B cell (primary cell): ENCODE measurements at regions not wholly inside any gene's neighbourhood (a gene's known extent, or its start where the extent isn't known, plus 50 kb on each side); places are given as distances from the start of the nearest gene placed in this dataset.
"Not testable (repeated sequence)": the region's sequence is repeated elsewhere in the genome, so short reads cannot be mapped to it uniquely, and the experiment has no call there.

ENCODE experiments used
- ATAC-seq: fragments of 200-7000 bp; cut with Tn5 transposase; one replicate; pipeline ENCODE4 v1.10.0; 2021; ENCODE audit warnings: low read depth, mild to moderate bottlenecking, moderate number of reproducible peaks, moderate library complexity
- CTCF ChIA-PET: fragments of 350-600 bp; sonication (Branson Sonifier 250); formaldehyde crosslinking; loops from one replicate; lab custom pipeline; 2021; ENCODE audit warnings: antibody characterized with exemption, inconsistent platforms; lab: Charles Lee
- POLR2A ChIA-PET: fragments of 350-600 bp; sonication (Branson Sonifier 250); formaldehyde crosslinking; loops from one replicate; lab custom pipeline; 2021; ENCODE audit warnings: antibody characterized with exemption; lab: Charles Lee
- DNase-seq: peaks from one replicate; pipeline ENCODE4 v3.0.0; 2013
- H2AFZ ChIP-seq: 2 replicates; pipeline ENCODE4 v1.6.1; 2012; ENCODE audit warnings: mild to moderate bottlenecking, low read depth, low read length; ENCODE audit not compliant: insufficient read depth, poor library complexity, severe bottlenecking
- H3K27ac ChIP-seq, 2 donors: 1 replicate in 1 of 2; 2 replicates in 1 of 2; pipeline ENCODE4 v1.5.1; 2012 to 2013; ENCODE audit warnings: low read length in 2 of 2, mild to moderate bottlenecking in 2 of 2, moderate library complexity in 1 of 2
- H3K27me3 ChIP-seq, 4 experiments: fragments of 200-600 bp in 1 of 4; sonication (generic) in 1 of 4; replicated peaks in 1 of 4; 1 replicate in 2 of 4; 2 replicates in 2 of 4; pipeline versions ENCODE4 v1.6.1 to v1.7.0; 2013 to 2016; ENCODE audit warnings: low read length in 3 of 4, mild to moderate bottlenecking in 2 of 4, mixed read lengths in 1 of 4, moderate library complexity in 1 of 4; ENCODE audit not compliant: insufficient read depth in 4 of 4, control insufficient read depth in 3 of 4; ENCODE audit errors: control extremely low read depth in 1 of 4
- H3K36me3 ChIP-seq, 2 experiments: replicated peaks in 1 of 2; 1 replicate in 1 of 2; 2 replicates in 1 of 2; pipeline versions ENCODE4 v1.6.1 to v1.7.1; 2013; ENCODE audit warnings: low read length in 1 of 2; ENCODE audit not compliant: insufficient read depth in 2 of 2, control insufficient read depth in 1 of 2; ENCODE audit errors: control extremely low read depth in 1 of 2, extremely low read depth in 1 of 2
- H3K4me1 ChIP-seq, 2 donors: fragments of 200-600 bp in 1 of 2; sonication (generic) in 1 of 2; 1 replicate in 1 of 2; 2 replicates in 1 of 2; pipeline versions ENCODE4 v1.5.1 to v1.6.1; 2013 to 2017; ENCODE audit warnings: low read length in 2 of 2; ENCODE audit not compliant: control insufficient read depth in 2 of 2, insufficient read depth in 2 of 2
- H3K4me2 ChIP-seq: replicated peaks from 2 replicates; pipeline ENCODE3; 2012; ENCODE audit warnings: mild to moderate bottlenecking, low read depth, low read length; ENCODE audit not compliant: poor library complexity, severe bottlenecking
- H3K4me3 ChIP-seq, 5 experiments: fragments of 200-600 bp in 1 of 5; sonication (generic) in 1 of 5; 1 replicate in 3 of 5; 2 replicates in 2 of 5; pipeline versions ENCODE4 v1.5.1 to v1.7.0; 2011 to 2016; ENCODE audit warnings: low read length in 4 of 5, mild to moderate bottlenecking in 4 of 5, low read depth in 2 of 5, control low read depth in 1 of 5, moderate library complexity in 1 of 5; ENCODE audit not compliant: insufficient read depth in 1 of 5; ENCODE audit errors: control extremely low read depth in 1 of 5, extremely low read depth in 1 of 5
- H3K79me2 ChIP-seq: fragments of 200-600 bp; sonication (generic); one replicate; pipeline ENCODE4 v1.6.0; 2016; ENCODE audit warnings: low read length; ENCODE audit not compliant: control insufficient read depth, insufficient read depth
- H3K9ac ChIP-seq: fragments of 200-600 bp; sonication (generic); 2 replicates; pipeline ENCODE4 v1.6.1; 2017; ENCODE audit warnings: mild to moderate bottlenecking, low read length, moderate library complexity
- H3K9me3 ChIP-seq, 3 donors: one replicate each; pipeline versions ENCODE4 v1.6.1 to v1.7.1; 2013; ENCODE audit warnings: low read length in 2 of 3; ENCODE audit not compliant: control insufficient read depth in 2 of 3, insufficient read depth in 1 of 3; ENCODE audit errors: control extremely low read depth in 1 of 3
- H4K20me1 ChIP-seq: 2 replicates; pipeline ENCODE4 v1.6.0; 2012; ENCODE audit warnings: mild to moderate bottlenecking, low read length; ENCODE audit not compliant: insufficient read depth, control insufficient read depth, poor library complexity, severe bottlenecking
- H3K27ac Mint-ChIP-seq: one replicate; pipeline ENCODE4 v1.8.0; 2021; ENCODE audit warnings: mixed read lengths
- H3K27me3 Mint-ChIP-seq: one replicate; pipeline ENCODE4 v1.8.0; 2021; ENCODE audit warnings: mixed read lengths
- H3K4me1 Mint-ChIP-seq: one replicate; pipeline ENCODE4 v1.8.0; 2021; ENCODE audit warnings: mixed read lengths
- H3K4me3 Mint-ChIP-seq: one replicate; pipeline ENCODE4 v1.8.0; 2021; ENCODE audit warnings: mixed read lengths
- H3K9me3 Mint-ChIP-seq: one replicate; pipeline ENCODE4 v1.8.0; 2022; ENCODE audit warnings: mixed read lengths; ENCODE audit not compliant: insufficient read depth
- EZH2 ChIP-seq: IDR thresholded peaks from 2 replicates; pipeline ENCODE4 v1.6.1; 2012; ENCODE audit warnings: borderline replicate concordance, low read depth, mild to moderate bottlenecking, moderate library complexity, low read length; ENCODE audit not compliant: insufficient read depth, poor library complexity, severe bottlenecking
- WGBS: methylation state at CpG from one replicate; pipeline ENCODE4 v1.1.5; 2013; ENCODE audit warnings: missing lambda C conversion rate; ENCODE audit not compliant: insufficient coverage; 5-methylcytosine and 5-hydroxymethylcytosine counted together
- intact Hi-C: fragments of 100-400 bp; cut with micrococcal nuclease; formaldehyde crosslinking; loops from one replicate; pipeline ENCODE4 v1.10.0; 2022
- TF ChIP-seq, protein P1 (sequence below): fragments of 200-600 bp; IDR thresholded peaks from one replicate; pipeline ENCODE4 v1.8.0; 2022; ENCODE audit warnings: antibody characterized with exemption, mild to moderate bottlenecking

DNA sequence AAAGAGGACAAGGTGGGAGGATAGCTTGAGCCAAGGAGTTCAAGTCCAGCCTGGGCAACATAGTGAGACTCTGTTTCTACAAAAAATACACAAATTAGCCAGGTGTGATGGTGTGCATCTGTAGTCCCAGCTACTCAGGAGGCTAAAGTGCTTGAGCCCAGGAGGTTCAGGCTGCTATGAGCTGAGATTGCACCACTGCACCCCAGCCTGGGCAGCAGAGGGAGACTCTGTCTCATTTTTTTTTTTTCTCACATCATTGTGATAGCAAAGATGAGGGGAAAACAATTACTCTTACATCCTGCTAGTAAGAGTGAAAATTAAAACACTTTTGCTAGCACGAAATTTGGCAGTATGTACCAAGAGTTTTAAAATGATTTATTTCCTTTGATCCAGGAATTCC lies 463.7 kb downstream of the TMEM135 start:
- no peak overlapping the region for H3K4me3 Mint-ChIP-seq
- Histone ChIP-seq H3K9me3 (no peaks in the 10 kb centered on the region), H3K36me3 (no peaks in the 10 kb centered on the region), H3K4me3 (no peak overlapping the region), H4K20me1 (no peaks in the 10 kb centered on the region), H3K4me1 (no peaks in the 10 kb centered on the region), H3K9ac (no peak overlapping the region), H3K4me2 (no peak overlapping the region), H3K27me3 (no peaks in the 10 kb centered on the region), H3K27ac (no peak overlapping the region), H3K79me2 (no peaks in the 10 kb centered on the region), H2AFZ (no peak overlapping the region)
- no peaks in the 10 kb centered on the region for H3K4me1 Mint-ChIP-seq
- intact Hi-C loops = no loop called here
- POLR2A ChIA-PET = no interaction called here
- no peak overlapping the region for H3K27ac Mint-ChIP-seq
- no CpG with 5 or more reads among the region's 1 CpG for WGBS
- H3K9me3 Mint-ChIP-seq = no peaks in the 10 kb centered on the region
- TF ChIP-seq, protein P1, sequence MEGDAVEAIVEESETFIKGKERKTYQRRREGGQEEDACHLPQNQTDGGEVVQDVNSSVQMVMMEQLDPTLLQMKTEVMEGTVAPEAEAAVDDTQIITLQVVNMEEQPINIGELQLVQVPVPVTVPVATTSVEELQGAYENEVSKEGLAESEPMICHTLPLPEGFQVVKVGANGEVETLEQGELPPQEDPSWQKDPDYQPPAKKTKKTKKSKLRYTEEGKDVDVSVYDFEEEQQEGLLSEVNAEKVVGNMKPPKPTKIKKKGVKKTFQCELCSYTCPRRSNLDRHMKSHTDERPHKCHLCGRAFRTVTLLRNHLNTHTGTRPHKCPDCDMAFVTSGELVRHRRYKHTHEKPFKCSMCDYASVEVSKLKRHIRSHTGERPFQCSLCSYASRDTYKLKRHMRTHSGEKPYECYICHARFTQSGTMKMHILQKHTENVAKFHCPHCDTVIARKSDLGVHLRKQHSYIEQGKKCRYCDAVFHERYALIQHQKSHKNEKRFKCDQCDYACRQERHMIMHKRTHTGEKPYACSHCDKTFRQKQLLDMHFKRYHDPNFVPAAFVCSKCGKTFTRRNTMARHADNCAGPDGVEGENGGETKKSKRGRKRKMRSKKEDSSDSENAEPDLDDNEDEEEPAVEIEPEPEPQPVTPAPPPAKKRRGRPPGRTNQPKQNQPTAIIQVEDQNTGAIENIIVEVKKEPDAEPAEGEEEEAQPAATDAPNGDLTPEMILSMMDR = no peak
- TF ChIP-seq EZH2 = no peak
- CTCF ChIA-PET = no interaction called here
- DNase-seq = no peak
- no peak for ATAC-seq
- no peaks in the 10 kb centered on the region for H3K27me3 Mint-ChIP-seq

DNA sequence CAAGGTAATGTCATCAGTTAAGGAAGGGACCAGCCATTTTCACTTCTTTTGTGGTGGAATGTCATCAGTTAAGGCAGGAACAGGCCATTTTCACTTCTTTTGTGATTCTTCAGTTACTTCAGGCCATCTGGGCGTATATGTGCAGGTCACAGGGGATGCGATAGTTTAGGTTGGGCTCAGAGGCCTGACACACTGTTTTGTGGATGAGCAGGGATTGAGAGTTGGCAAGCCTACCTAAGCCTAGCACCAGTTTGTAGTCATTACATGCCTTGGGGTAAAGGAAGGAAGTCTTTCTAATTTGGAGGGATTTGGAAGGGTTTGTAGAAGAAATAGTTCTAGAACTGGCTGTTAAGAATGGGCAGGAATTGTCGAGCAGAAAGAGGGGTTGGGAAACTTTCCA lies 457.2 kb downstream of the TMEM135 start:
- DNase-seq, H3K4me3 ChIP-seq, H3K4me1 Mint-ChIP-seq, H3K4me1 ChIP-seq, H3K36me3 ChIP-seq, H3K4me3 Mint-ChIP-seq, H3K27ac ChIP-seq, H2AFZ ChIP-seq, ATAC-seq, H3K79me2 ChIP-seq, POLR2A ChIA-PET, H3K4me2 ChIP-seq, CTCF ChIA-PET, H3K27me3 ChIP-seq, H3K27ac Mint-ChIP-seq, H3K9me3 ChIP-seq, H4K20me1 ChIP-seq, H3K9ac ChIP-seq, H3K9me3 Mint-ChIP-seq, intact Hi-C loops, H3K27me3 Mint-ChIP-seq: not testable (repeated sequence)
- WGBS = 94% methylated on average over 3 of the region's 3 CpGs

DNA sequence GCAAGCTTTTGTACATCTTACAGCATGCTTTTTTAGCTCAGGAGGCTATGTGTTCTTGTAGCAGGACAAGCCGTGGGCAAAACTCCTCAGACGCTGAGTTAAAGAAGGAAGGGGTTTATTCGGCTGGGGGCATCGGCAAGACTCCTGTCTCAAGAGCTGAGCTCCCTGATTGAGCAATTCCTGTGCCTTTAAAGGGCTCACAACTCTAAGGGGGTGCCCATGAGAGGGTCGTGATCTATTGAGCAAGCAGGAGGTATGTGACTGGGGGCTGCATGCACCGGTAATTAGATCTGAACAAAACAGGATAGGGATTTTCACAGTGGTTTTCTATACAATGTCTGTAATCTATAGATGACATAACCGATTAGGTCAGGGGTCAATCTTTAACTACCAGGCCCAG lies 456.3 kb downstream of the TMEM135 start:
- H3K4me2 ChIP-seq, H3K9me3 Mint-ChIP-seq, H3K4me1 ChIP-seq, H4K20me1 ChIP-seq, DNase-seq, ATAC-seq, POLR2A ChIA-PET, CTCF ChIA-PET, H3K27me3 Mint-ChIP-seq, H2AFZ ChIP-seq, H3K9me3 ChIP-seq, H3K79me2 ChIP-seq, H3K4me3 Mint-ChIP-seq, H3K27me3 ChIP-seq, H3K4me3 ChIP-seq, H3K27ac ChIP-seq, H3K27ac Mint-ChIP-seq, intact Hi-C loops, H3K4me1 Mint-ChIP-seq, H3K9ac ChIP-seq, H3K36me3 ChIP-seq: not testable (repeated sequence)
- WGBS = 93% methylated on average over 3 of the region's 7 CpGs
